HG02884 (cell line): ENCODE measurements at regions not wholly inside any gene's neighbourhood (a gene's known extent, or its start where the extent isn't known, plus 50 kb on each side); places are given as distances from the start of the nearest gene placed in this dataset.
"Not testable (repeated sequence)": the region's sequence is repeated elsewhere in the genome, so short reads cannot be mapped to it uniquely, and the experiment has no call there.

Experiments
- ATAC-seq: cut with Tn5 transposase; IDR thresholded peaks from one replicate; pipeline ENCODE4 v1.9.1; 2021; ENCODE audit warnings: mild to moderate bottlenecking, moderate library complexity; ENCODE audit not compliant: unreplicated experiment

- ATAC-seq = no peak
Measured at GRCh38 chr6:137798261-137798660, 68.8 kb upstream of the TNFAIP3 start.

GRCh38 chr6:137798846-137799245 lies 68.2 kb upstream of the TNFAIP3 start:
- no peak for ATAC-seq

GRCh38 chr6:137799950-137800568 lies 67.0 kb upstream of the TNFAIP3 start:
- ATAC-seq = no peak

- ATAC-seq = no peak
Measured at GRCh38 chr6:137800762-137801161, 66.3 kb upstream of the TNFAIP3 start.

GRCh38 chr6:137801352-137802114 lies 65.5 kb upstream of the TNFAIP3 start:
- ATAC-seq = no peak

GRCh38 chr6:137802408-137803182 lies 64.5 kb upstream of the TNFAIP3 start:
- ATAC-seq = no peak

- ATAC-seq = no peak
Measured at GRCh38 chr6:137804637-137805036, 62.4 kb upstream of the TNFAIP3 start.

- no peak for ATAC-seq
Measured at GRCh38 chr6:137805622-137806021, 61.4 kb upstream of the TNFAIP3 start.

- no peak for ATAC-seq
Measured at GRCh38 chr6:137806914-137807682, 60.0 kb upstream of the TNFAIP3 start.

- no peak for ATAC-seq
Measured at GRCh38 chr6:137808191-137808590, 58.9 kb upstream of the TNFAIP3 start.

GRCh38 chr6:137808836-137809315 lies 58.2 kb upstream of the TNFAIP3 start:
- ATAC-seq = no peak

GRCh38 chr6:137809895-137810553 lies 57.0 kb upstream of the TNFAIP3 start:
- ATAC-seq = not testable (repeated sequence)

- no peak for ATAC-seq
Measured at GRCh38 chr6:137810554-137811120, 56.4 kb upstream of the TNFAIP3 start.

- ATAC-seq = peak; percentile 94
Measured at GRCh38 chr6:137811121-137811915, 55.7 kb upstream of the TNFAIP3 start.

GRCh38 chr6:137811916-137812553 lies 55.0 kb upstream of the TNFAIP3 start:
- ATAC-seq = no peak

GRCh38 chr6:137813308-137813970 lies 53.6 kb upstream of the TNFAIP3 start:
- ATAC-seq = no peak

GRCh38 chr6:137814030-137814429 lies 53.0 kb upstream of the TNFAIP3 start:
- ATAC-seq = not testable (repeated sequence)

- ATAC-seq = no peak
Measured at GRCh38 chr6:137815692-137816091, 51.4 kb upstream of the TNFAIP3 start.
